ENCODE measurements at regions not wholly inside any gene's neighbourhood (a gene's known extent, or its start where the extent isn't known, plus 50 kb on each side); places are given as distances from the start of the nearest gene placed in this dataset.
"Not testable (repeated sequence)": the region's sequence is repeated elsewhere in the genome, so short reads cannot be mapped to it uniquely, and the experiment has no call there.

- peak; percentile 83 for DNase-seq
Observed at GRCh38 chr15:26115229-26115943, 252.3 kb upstream of the ATP10A start.

DNA sequence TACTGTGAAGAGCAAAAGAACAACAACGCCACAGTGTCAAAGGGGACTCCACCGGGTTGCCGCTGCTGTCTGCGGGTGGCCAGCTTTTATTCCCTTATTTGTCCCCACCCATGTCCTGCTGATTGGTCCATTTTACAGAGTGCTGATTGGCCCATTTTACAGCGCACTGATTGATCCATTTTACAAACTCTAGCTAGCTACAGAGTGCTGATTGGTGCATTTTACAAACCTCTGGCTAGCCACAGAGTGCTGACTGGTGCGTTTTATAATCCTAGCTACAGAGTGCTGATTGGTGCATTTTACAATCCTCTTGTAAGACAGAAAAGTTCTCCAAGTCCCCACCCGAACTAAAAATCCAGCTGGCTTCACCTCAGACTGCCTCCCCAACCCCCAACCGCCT lies 251.0 kb upstream of the ATP10A start:
- DNase-seq: not testable (repeated sequence)

DNA sequence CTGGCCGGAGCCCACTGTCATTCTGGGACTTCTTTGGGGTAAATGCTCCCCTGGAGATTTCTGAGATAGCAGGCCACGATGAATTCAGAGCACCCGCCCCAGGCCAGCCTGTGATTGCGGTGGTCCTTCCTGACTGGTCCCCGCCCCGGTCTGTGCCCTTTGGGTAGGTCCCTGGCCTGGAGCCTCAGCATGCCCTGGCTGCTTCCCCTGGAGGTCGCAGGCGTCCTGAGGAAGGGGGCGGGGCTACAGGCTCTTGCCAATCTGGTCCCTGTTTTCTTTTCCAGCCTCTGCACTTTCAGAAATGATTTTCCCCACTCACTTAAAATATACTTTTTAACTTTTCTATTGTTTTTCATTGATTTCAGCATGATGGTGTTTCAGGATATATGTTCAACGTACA lies 250.2 kb upstream of the ATP10A start:
- DNase-seq: no peak

GRCh38 chr15:26109203-26109602 lies 246.1 kb upstream of the ATP10A start:
- DNase-seq: no peak

GRCh38 chr15:26106556-26106955 lies 243.4 kb upstream of the ATP10A start:
- DNase-seq: no peak

DNA sequence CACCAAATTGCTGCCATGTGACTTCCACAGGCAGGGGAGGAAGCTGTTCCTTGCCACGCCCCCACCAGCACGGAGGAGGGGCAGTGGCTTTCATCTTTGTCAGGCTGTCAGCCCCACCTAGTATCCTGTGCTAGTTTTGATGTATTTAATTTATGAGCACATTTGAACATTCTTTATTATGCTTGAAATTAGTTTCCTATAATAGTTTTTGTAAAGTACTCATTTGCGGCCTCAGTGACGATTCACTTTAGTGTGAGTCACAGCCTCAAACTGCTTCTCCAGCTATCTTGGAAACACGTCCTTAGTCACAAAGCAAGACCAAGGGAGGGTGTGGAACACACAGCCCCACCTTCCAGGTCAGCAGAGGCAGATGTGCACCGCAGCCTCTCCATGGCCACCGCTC lies 239.9 kb upstream of the ATP10A start:
- DNase-seq: no peak

GRCh38 chr15:26102365-26102764 lies 239.2 kb upstream of the ATP10A start:
- DNase-seq: no peak

GRCh38 chr15:26101443-26101842 lies 238.3 kb upstream of the ATP10A start:
- DNase-seq: no peak

- no peak for DNase-seq
Observed at GRCh38 chr15:26098801-26099200, 235.7 kb upstream of the ATP10A start.

- no peak for DNase-seq
Observed at GRCh38 chr15:26097216-26097615, 234.1 kb upstream of the ATP10A start.

DNA sequence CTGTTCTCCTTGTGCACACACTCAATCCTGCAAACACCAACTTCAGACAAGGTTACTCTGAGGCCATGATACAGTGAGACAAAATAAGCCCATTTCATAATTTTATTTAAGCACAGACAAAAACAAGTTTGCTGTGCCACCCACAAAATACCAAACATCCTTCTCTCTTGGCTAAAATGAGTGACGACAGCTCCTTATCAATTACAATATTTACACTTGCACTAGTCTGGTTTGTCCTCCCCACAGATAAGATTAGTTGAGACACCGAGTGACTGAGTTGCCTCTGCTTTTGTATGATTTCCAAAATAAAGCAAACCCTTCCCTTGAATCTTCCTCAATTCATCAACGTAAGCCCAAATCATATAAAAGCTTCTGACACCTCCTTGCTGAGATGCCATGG lies 233.5 kb upstream of the ATP10A start:
- no peak for DNase-seq

- DNase-seq: no peak
Observed at GRCh38 chr15:26095710-26096330, 232.7 kb upstream of the ATP10A start.

DNA sequence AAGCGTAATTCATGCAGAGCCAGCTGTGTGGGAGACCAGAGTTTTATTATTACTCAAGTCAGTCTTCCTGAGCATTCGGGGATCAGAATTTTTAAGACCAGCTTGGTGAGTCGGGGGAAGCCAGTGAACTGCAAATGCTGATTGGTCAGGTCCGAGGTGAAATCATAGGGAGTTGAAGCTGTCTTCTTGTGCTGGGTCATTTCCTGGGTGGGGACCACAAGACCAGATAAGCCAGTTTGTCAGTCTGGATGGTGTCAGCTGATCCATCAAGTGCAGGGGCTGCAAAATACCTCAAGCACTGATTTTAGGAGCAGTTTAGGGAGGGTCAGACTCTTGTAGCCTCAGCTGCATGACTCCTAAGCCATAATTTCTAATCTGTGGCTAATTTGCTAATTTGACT lies 228.1 kb upstream of the ATP10A start:
- DNase-seq: no peak

DNA sequence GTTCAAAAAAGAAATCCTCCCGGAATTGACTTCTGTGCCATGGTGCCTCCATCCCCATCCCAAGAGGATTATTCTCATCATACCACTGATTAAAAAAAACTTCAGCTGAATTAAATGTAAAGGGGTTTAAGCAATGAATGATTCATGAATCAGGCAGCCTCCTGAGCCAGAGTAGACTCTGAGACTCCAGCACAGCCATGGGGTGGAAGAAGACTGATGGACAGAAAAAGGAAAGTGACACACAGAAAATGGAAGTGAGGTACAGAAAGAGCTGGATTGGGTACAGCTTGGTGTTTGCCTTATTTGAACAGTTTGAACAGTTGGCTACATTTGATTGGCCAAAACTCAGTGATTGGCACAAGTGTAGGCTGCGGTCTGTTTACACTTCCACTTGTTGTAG lies 224.8 kb upstream of the ATP10A start:
- DNase-seq: no peak

DNA sequence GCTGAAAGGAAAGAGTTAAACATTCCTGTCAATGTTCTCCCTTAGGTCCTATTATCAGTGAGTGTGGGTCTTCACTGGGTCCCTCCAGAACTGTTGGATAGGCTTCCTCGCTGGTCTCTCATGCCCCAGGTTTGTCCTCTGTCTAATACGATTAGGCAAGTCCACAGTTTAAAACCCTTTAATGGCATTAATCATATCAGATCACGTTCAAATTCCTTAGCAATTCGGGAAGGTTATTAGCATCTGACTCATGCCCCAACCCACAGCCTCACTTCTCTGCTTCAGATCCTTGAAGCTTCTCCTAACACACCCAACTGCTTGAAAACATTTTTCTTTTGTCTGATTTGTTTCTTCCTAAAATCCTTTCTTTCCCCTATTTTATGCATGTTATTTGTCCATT lies 224.3 kb upstream of the ATP10A start:
- peak; percentile 48 for DNase-seq

- no peak for DNase-seq
Observed at GRCh38 chr15:26084771-26085170, 221.6 kb upstream of the ATP10A start.

DNA sequence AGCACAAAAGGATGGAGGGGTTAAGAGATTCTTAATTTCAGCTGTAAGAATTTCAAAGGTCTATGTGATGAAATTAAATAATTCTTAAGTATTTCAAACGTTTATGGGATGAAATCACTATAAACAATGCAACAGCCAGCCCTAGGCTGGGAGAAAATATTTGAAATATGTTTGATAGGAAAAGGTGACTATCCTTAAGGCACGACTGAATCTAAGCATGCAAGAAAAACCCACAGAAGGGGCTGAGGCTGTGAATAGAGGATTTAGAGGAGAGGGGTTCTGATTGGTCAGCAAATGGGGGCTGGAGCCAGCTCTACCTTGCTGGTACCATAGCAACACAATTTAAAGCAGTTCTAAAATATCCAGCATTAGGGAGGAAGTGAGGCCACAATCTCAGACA lies 220.8 kb upstream of the ATP10A start:
- peak; percentile 24 for DNase-seq

- DNase-seq: peak; percentile 20
Observed at GRCh38 chr15:26083457-26083856, 220.3 kb upstream of the ATP10A start.

DNA sequence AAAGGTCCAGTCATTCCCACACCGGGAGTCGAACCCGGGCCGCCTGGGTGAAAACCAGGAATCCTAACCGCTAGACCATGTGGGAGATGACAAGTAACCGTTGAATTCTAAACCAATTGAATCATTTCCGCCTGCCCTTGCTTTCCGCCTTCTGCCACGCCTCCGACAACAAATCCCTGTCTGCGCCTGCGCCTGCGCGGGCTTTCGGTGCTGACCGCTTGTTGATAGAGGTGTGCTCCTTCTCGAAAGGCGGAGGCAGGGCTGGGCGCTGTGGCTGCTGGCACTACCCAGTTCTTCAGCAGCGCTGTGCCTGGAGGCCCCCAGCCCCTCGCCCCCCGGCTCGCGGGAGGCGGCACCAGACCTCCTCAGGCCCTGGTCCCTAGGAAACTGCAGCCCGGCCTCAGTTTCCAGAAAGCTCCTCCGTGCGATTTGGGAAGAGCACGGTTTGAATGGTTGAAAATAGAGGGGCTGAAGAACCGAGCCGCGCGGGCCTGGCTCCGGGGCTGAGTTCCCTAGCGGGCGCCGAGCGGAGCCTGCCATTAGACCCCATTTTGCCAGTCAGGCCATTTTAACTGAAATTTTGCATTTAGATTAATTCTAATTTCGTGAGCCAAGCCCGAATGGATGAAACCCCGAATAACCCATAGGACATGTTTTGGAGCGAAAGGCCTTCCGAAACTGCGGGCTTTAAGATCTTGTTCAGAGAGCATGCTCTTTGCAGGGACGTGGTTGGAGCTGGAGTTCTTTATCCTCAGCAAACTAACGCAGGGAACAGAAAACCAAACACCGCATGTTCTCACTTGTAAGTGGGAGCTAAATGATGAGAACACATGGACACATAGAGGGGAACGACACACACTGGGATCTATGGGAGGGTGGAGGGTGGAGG lies 219.3 kb upstream of the ATP10A start:
- peak; percentile 99 for DNase-seq

GRCh38 chr15:26081758-26082220 lies 218.7 kb upstream of the ATP10A start:
- no peak for DNase-seq

GRCh38 chr15:26075770-26076169 lies 212.6 kb upstream of the ATP10A start:
- DNase-seq: no peak

GRCh38 chr15:26073430-26074333 lies 210.6 kb upstream of the ATP10A start:
- no peak for DNase-seq

DNA sequence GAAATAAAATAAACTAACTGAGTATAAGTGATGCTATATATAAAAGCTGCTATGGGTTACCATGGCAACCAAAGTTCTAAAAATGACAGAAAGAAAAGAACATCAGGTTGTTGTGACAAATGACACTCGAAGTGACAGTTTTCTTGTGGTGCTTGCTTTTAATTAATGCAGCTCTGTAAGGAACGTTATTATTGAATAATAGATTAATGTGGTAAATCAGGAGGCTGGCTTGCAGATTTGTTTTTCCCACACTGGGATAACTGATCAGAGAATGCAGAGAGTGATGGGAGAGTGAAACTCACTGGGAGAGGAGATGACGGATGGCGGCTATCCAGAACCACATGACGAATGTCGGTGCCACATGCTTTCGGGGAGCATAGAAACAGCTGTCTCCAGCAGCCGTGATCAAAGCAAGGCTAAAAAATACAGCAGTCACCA lies 207.0 kb upstream of the ATP10A start:
- peak; percentile 48 for DNase-seq

Data from eye (tissue), 1 donor.